Islet precursor cell (in vitro differentiated cells): ENCODE measurements at regions not wholly inside any gene's neighbourhood (a gene's known extent, or its start where the extent isn't known, plus 50 kb on each side); places are given as distances from the start of the nearest gene placed in this dataset.

Experiments
- DNase-seq: peaks from one replicate; pipeline ENCODE4 v3.0.0-alpha.2; 2018

- no peak for DNase-seq
Measured at GRCh38 chr4:56200275-56200674, 187.0 kb downstream of the AASDH start.

DNA sequence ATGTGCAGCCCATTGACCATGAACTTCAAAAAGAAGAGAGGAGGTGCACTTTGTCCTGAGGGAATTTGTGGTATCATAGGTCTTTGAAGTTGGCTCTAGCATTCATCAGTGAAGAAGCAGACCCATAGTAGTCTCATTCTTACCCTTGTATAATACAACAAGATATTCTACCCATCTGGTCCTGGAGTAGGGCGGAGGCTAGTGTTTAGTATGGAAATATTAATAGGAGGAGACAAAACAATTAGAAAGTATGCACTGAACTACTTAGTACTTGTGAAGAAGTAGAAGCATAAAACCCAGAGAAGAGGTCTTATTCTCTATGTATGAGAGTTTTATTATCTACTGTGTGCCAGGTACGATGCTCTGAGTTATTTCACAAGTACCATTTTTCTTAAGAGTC lies 189.0 kb downstream of the AASDH start:
- DNase-seq: no peak

GRCh38 chr4:56197387-56197786 lies 189.9 kb downstream of the AASDH start:
- DNase-seq: no peak

DNA sequence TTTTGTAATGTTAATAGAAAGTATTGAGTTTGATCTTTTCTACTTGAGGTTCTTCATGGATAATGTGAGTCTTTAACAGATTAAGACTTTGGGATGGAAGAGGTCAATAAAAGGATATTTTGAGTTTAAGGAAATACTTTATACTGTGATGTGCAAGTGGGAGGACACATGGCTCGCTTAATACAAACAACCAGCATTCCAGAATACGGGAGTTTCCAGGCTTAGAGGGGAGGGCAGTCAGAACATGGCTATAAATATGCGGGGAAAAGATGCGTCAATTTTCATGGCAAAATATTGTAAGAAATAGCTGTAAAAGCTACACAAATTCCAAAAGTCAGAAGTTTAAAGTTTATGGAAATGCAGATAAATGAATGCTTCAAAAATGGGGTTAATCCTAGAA lies 192.3 kb downstream of the AASDH start:
- no peak for DNase-seq

- no peak for DNase-seq
Measured at GRCh38 chr4:56191534-56191933, 195.8 kb downstream of the AASDH start.

GRCh38 chr4:56187688-56188087 lies 199.6 kb downstream of the AASDH start:
- no peak for DNase-seq

- DNase-seq: no peak
Measured at GRCh38 chr4:56186808-56187523, 200.3 kb downstream of the AASDH start.

GRCh38 chr4:56185901-56186300 lies 201.4 kb downstream of the AASDH start:
- DNase-seq: no peak

GRCh38 chr4:56184214-56184613 lies 203.1 kb downstream of the AASDH start:
- no peak for DNase-seq

- DNase-seq: no peak
Measured at GRCh38 chr4:56183344-56183959, 203.8 kb downstream of the AASDH start.

DNA sequence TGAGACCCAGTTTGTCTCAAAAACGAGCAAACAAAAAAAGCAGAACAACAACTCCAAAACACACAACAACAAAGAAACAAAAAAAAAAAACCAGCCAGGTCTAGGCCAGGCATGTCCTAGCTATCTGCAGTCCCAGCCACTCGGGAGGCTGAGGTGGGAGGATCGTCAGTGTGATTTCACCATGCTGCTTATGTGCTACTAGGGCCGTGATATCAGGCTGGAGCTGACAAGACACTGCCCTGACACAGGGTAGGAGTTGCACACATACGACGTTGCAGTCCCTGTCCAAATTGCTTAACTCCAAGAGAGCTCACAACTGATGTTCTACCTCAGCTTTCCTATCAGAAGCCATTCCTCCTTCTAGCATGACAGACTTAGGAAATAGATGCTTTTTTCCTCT lies 204.9 kb downstream of the AASDH start:
- DNase-seq: no peak

DNA sequence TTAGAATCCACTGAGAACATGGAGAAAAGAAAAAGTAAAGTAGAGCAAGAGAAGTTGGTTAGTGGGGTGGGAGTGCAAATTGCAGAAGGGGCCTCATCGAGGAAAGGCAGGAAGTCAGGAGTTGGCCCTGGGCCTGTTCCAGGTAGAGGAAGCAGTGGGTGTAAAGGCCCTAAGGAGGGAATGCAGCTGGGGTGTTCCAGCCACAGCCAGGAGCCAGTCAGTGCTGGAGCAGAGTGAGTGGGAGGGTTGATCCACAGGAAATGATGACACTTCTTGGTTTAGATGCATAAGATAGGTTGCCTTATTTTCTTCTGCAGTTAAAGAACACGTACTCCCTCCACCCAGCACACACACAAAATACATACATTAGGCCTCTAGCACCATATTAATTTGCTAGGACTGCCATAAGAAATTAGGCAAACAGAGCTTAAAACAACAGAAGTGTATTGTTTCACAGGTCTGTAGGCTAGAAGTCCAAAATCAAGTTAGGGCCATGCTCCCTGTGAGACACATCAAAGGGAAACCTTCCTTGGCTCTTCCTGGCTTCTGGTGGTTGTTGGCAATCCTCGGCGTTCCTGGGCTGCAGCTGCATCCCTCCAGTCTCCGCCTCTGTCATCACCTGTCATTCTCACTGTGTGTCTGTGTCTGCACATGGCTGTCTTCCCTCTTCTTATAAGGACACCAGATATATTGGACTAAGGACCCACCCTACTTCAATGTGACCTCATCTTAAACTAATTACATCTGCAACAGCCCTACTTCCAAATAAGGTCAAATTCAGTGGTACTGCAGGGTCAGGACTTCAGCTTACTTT lies 205.9 kb downstream of the AASDH start:
- no peak for DNase-seq

GRCh38 chr4:56169061-56169460 lies 218.2 kb downstream of the AASDH start:
- no peak for DNase-seq

DNA sequence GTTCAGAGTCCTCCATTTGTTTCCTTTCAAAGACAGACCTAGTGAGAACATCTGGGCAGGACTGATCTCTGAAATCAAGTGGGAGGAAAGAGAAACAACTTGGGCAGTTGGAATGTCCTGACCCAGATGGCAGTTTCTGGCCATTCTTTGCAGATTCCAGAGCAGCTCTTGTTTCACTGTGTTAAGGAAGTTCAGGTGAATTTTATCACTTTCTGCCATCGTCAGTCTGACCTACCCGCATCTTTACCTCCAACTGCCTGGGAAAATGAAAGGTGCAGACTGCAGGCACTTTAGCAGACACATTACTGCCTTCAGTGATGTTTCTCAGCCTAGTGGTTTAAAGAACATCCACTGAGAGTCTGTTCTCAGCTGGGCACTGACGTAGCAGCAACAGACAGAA lies 216.2 kb downstream of the CEP135 start:
- DNase-seq: no peak

DNA sequence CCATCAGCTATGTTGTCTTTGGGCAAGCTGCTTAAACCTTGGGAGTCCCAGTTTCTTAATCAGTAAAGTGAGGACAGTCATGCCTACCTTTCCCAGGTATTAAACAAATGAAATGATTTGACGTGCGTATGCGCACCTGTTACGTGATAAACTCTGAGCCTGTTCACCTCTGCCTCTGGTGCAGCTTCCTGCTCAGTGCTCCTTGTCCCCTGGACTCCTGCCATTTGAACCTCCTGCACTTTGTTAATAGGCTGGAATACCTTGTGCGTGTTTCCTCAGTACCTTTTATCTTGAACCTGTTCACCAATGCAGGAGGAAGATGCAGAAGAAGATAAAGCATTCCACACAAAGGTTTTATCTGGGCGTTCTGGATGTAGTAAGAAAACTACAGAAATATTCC lies 211.9 kb downstream of the CEP135 start:
- no peak for DNase-seq

- DNase-seq: no peak
Measured at GRCh38 chr4:56158483-56158882, 209.7 kb downstream of the CEP135 start.

DNA sequence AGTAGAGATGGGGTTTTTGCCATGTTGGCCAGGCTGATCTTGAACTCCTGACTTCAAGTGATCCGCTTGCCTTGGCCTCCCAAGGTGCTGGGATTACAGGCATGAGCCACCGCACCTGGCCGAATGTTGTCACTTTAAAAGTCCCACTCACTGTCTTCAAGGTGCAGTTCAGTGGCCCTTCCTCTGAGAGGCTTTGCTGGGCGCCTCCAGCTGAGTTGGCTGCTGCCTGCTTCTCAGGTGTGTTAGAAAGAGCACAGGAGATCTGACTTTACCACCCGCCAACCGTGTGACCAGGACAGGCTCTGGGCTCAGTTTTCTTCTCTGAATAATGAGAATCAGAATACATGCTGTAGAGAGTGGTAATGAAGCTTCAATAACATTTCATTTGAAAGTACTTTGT lies 207.4 kb downstream of the CEP135 start:
- no peak for DNase-seq

DNA sequence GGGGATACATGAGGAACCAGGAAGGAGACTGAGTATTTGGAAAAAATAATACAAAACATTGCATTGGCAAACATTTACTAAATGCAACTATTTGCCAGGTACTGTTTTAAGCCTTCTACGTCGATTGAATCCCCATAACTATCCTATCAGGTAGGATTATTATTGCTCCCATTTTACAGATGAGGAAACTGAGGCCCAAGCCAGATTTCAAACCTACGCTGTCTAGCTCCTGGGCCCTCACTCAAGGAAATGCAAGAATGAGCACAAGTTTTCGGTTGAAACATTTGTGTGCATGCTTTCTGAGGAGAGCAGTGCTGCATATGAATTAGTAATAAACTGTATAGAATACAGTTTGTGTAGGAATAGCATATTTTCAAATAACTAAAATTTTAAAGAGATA lies 206.7 kb downstream of the CEP135 start:
- no peak for DNase-seq

DNA sequence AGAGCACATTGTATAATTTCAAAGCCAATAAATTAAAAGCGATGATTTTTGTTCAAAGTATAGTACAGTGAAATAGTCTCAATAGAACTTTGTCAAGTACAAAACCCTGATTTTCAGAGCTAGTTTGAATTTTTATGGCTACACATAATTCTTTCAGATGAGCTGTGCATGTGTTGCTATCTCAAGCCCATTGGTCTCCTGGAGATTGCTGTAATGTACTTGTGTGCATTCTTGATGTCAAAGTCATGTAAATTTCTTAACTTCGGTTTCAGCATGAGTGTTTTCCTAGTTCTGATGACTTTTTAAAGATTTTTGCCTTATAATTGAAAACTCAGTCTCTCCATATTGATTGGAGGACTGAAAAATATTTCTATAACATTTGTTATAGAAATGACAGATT lies 200.8 kb downstream of the CEP135 start:
- no peak for DNase-seq

DNA sequence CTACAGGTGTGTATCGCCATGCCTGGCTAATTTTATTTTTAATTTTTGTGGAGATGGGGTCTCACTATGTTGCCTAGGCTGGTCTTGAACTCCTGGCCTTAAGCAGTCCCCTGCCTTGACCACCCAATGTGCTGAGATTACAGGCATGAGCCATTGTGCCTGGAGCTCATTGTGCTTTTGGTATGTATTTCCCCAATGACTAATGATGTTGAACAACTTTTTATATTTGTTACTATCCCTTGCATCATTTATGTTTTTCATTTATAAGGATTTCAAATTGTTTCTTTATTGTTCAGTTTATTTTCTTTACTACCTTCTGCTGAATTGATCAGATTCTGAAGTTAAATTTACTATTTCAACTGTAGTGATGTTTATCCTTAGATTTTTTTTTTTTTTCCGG lies 199.7 kb downstream of the CEP135 start:
- no peak for DNase-seq

GRCh38 chr4:56147371-56147770 lies 198.6 kb downstream of the CEP135 start:
- no peak for DNase-seq

GRCh38 chr4:56146956-56147355 lies 198.2 kb downstream of the CEP135 start:
- no peak for DNase-seq

DNA sequence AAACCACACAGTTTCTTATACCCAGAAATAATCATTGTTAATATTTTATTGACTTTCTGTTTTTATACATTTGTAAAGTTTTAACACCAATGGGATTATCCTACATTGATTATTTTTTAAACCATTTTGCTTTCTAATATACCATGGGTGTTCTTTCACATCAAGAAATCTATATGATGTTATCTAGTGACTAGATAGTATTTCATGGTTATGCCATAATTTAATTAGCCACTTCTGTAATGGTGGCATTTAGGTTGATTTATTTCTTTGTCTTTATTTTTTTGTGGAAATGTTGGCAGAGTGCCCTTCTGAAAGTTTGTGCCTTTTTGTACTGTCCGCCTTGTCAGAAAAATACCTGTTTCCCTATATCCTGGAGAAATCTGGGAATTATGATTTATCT lies 193.3 kb downstream of the CEP135 start:
- no peak for DNase-seq

GRCh38 chr4:56139241-56139827 lies 190.6 kb downstream of the CEP135 start:
- DNase-seq: no peak
